ENCODE measurements at regions not wholly inside any gene's neighbourhood (a gene's known extent, or its start where the extent isn't known, plus 50 kb on each side); places are given as distances from the start of the nearest gene placed in this dataset.
"Not testable (repeated sequence)": the region's sequence is repeated elsewhere in the genome, so short reads cannot be mapped to it uniquely, and the experiment has no call there.

DNA sequence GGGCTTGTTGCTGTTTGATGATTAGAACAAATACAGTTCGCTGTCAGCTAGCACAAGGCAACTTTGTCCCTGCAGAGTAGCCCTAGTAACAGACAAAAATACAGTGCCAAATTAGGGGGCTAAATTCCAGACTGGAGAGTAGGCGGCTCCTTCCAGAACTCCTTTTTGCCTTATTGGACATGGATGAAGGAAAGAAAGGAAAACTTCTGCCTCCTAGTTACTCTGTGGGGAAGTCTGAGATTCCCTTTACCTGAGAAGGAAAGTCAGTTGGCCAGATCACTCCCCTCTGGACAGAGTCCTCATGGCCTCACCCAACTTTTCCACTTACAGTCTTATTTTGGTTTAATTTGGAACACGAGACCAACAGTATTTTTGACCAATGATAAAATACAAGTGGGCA lies 140.5 kb upstream of the ADAMTS3 start:
- TF ChIP-seq POLR2A (IDR thresholded peaks at IDR 0.05) (no peak), CTCF (IDR thresholded peaks at IDR 0.05) (no peak)
- Histone ChIP-seq H3K4me3 (no peak overlapping the region), H3K27me3 (no peaks in the 10 kb centered on the region), H3K36me3 (no peaks in the 10 kb centered on the region), H3K4me1 (no peaks in the 10 kb centered on the region), H3K9me3 (no peaks in the 10 kb centered on the region), H3K27ac (no peak overlapping the region)
- no peak for DNase-seq

DNA sequence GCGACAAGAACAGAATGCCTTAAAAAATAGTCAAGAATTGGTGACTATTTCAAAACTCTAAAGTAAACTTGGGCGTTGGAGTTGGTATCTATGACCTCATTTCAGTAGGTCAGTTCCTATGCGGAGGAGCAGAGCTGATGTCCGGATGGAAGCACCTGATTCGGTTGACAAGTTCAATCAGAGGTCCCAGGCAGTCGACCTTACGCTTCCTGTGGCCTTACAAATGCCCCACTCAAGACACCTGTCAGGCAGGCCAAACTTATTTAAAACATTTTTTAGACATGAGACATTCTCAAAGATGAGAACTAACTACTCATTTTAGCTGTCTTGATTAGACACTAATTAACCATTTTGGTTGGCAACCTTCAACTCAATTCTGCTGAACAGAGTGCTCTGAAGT lies 137.7 kb upstream of the ADAMTS3 start:
- no peak overlapping the region for H3K4me3 ChIP-seq
- H3K36me3 ChIP-seq = no peaks in the 10 kb centered on the region
- no peak overlapping the region for H3K27ac ChIP-seq
- no peaks in the 10 kb centered on the region for H3K27me3 ChIP-seq
- no peak for DNase-seq
- no peaks in the 10 kb centered on the region for H3K4me1 ChIP-seq
- TF ChIP-seq CTCF (IDR thresholded peaks at IDR 0.05) = no peak
- no peak for TF ChIP-seq POLR2A (IDR thresholded peaks at IDR 0.05)
- no peaks in the 10 kb centered on the region for H3K9me3 ChIP-seq

DNA sequence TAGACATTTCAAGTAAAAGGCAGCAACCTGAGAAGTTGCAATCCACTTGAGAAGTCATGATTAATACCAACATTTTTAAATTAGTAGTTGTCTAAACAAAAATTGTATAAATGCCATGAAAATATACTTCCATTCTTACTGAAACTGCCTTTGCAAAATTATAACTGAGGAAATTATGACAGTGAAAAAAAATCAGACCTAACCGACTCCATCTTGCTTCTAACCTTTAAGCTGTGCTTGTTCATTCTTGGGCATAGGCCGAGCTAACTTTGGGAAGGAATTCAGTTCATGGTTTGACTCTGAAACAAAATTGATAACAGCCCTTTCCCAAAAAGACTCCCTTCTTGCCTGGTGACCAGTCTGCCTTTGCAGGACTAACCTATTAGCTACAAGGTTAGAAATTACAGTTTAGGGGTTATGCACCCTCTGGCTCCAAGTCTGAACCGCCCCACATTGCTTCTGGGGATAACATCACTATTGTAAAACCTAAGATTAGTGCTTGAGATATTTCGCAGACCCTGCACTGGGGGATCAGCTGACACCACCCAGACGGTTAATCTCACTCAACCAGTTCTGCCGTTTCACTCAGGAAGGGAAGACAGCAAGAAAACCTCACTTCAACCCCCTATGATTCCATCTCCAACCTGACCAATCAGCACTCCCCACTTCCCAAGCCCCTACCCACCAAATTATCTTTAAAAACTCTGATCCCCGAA lies 136.1 kb upstream of the ADAMTS3 start:
- not testable (repeated sequence) for H3K36me3 ChIP-seq, H3K9me3 ChIP-seq, H3K27me3 ChIP-seq, H3K4me3 ChIP-seq, DNase-seq, H3K27ac ChIP-seq, H3K4me1 ChIP-seq

DNA sequence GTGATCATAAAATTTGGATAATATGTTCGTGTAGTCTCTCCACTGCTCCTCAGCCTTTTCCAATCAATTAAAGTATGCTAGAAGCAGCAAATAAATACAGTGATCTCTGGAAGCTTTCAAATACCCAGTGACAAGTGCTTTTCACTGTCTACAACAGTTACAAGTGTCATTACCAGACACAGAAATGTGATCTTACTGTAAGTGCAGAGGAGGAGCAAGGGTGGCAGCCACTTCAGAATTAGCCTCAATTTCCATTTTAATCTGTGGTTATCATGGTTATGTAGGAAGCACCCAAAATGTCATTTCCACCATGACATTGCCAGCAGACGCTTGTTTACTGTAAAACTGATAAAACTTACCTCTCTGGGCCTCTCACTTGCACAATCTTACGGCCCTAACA lies 133.9 kb upstream of the ADAMTS3 start:
- H3K36me3 ChIP-seq = no peaks in the 10 kb centered on the region
- no peak overlapping the region for H3K27ac ChIP-seq
- H3K4me3 ChIP-seq = no peak overlapping the region
- H3K27me3 ChIP-seq = no peaks in the 10 kb centered on the region
- TF ChIP-seq CTCF (IDR thresholded peaks at IDR 0.05) (no peak), POLR2A (IDR thresholded peaks at IDR 0.05) (no peak)
- H3K9me3 ChIP-seq = no peaks in the 10 kb centered on the region
- DNase-seq = no peak
- no peaks in the 10 kb centered on the region for H3K4me1 ChIP-seq

GRCh38 chr4:72701987-72702819 lies 133.2 kb upstream of the ADAMTS3 start:
- no peak for DNase-seq
- peak in 4 of 6 experiments; percentile 34 to 48 (median 46) for TF ChIP-seq CTCF (IDR thresholded peaks at IDR 0.05)
- no peak for TF ChIP-seq POLR2A (IDR thresholded peaks at IDR 0.05)

GRCh38 chr4:72690771-72691170 lies 121.8 kb upstream of the ADAMTS3 start:
- Histone ChIP-seq H3K27ac (no peak overlapping the region), H3K27me3 (no peaks in the 10 kb centered on the region), H3K36me3 (no peaks in the 10 kb centered on the region), H3K4me3 (no peak overlapping the region), H3K9me3 (no peaks in the 10 kb centered on the region), H3K4me1 (no peaks in the 10 kb centered on the region)
- no peak for DNase-seq
- TF ChIP-seq CTCF (IDR thresholded peaks at IDR 0.05) (no peak), POLR2A (IDR thresholded peaks at IDR 0.05) (no peak)

More at GRCh38 chr4:72701987-72702819, 133.2 kb upstream of the ADAMTS3 start:
- Histone ChIP-seq H3K27me3 (no peaks in the 10 kb centered on the region), H3K4me1 (no peaks in the 10 kb centered on the region), H3K9me3 (no peaks in the 10 kb centered on the region), H3K27ac (no peak overlapping the region), H3K4me3 (peak overlapping the region in 2 of 4 donors; percentile 18 to 39), H3K36me3 (no peaks in the 10 kb centered on the region)

Data from Peyer's patch (tissue), 4 donors.